Activated CD8-positive, alpha-beta T cell treated with anti-CD3 and anti-CD28 coated beads for 36 hours (primary cell): ENCODE measurements at regions not wholly inside any gene's neighbourhood (a gene's known extent, or its start where the extent isn't known, plus 50 kb on each side); places are given as distances from the start of the nearest gene placed in this dataset.
"Not testable (repeated sequence)": the region's sequence is repeated elsewhere in the genome, so short reads cannot be mapped to it uniquely, and the experiment has no call there.

Experiments used
- ATAC-seq: fragments of 200-7000 bp; cut with Tn5 transposase; one replicate; pipeline ENCODE4 v1.10.0; 2021; ENCODE audit warnings: mild to moderate bottlenecking, moderate library complexity
- CTCF ChIA-PET: fragments of 350-600 bp; sonication (Branson Sonifier 250); formaldehyde crosslinking; loops from one replicate; lab custom pipeline; 2021; ENCODE audit warnings: antibody characterized with exemption; lab: Charles Lee
- POLR2A ChIA-PET: fragments of 350-600 bp; sonication (Branson Sonifier 250); formaldehyde crosslinking; loops from one replicate; lab custom pipeline; 2021; ENCODE audit warnings: antibody characterized with exemption; lab: Charles Lee
- DNase-seq: peaks from one replicate; pipeline ENCODE4 v3.0.0-alpha.2; 2020
- H3K27ac Mint-ChIP-seq: one replicate; pipeline ENCODE4 v1.8.0; 2021; ENCODE audit warnings: mild to moderate bottlenecking, mixed read lengths
- H3K27me3 Mint-ChIP-seq: one replicate; pipeline ENCODE4 v1.8.0; 2021; ENCODE audit warnings: mixed read lengths
- H3K36me3 Mint-ChIP-seq: one replicate; pipeline ENCODE4 v1.8.0; 2021; ENCODE audit warnings: low read depth, mixed read lengths
- H3K4me1 Mint-ChIP-seq: one replicate; pipeline ENCODE4 v1.8.0; 2021; ENCODE audit warnings: low read depth, mixed read lengths
- H3K4me3 Mint-ChIP-seq: one replicate; pipeline ENCODE4 v1.8.0; 2021; ENCODE audit warnings: mild to moderate bottlenecking, moderate library complexity, mixed read lengths
- H3K9me3 Mint-ChIP-seq: one replicate; pipeline ENCODE4 v1.8.0; 2021; ENCODE audit warnings: mixed read lengths
- CTCF ChIP-seq: fragments of 200-600 bp; IDR thresholded peaks from one replicate; pipeline ENCODE4 v1.8.0; 2022; ENCODE audit warnings: antibody characterized with exemption, mild to moderate bottlenecking
- intact Hi-C: fragments of 100-400 bp; cut with micrococcal nuclease; formaldehyde crosslinking; loops from one replicate; pipeline ENCODE4 v1.10.0; 2022

DNA sequence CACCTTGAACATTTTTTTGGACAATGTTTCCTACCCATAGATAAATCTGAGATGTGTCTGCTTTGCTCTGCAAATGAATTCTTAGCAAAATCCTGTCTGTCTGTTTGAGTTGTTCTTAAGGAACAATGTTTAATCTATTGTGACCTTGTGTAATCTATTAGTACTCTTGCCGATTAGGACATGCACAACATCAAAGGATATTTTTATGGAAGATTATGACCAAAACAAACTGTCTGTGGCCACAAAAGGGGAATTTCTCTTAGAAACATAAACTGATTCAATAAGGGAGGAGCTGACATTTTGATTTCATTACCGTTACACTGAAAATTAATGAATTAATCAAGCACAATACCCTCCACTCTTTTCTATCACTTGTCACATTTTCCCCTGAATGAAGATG lies 323.0 kb upstream of the PRR16 start:
- POLR2A ChIA-PET, result no interaction called here
- CTCF ChIA-PET, result no interaction called here
- no peak overlapping the region for H3K27ac Mint-ChIP-seq
- H3K36me3 Mint-ChIP-seq, result no peaks in the 10 kb centered on the region
- H3K27me3 Mint-ChIP-seq, result no peaks in the 10 kb centered on the region
- no peak for ATAC-seq
- H3K4me1 Mint-ChIP-seq, result no peaks in the 10 kb centered on the region
- H3K9me3 Mint-ChIP-seq, result no peaks in the 10 kb centered on the region
- no peak for TF ChIP-seq CTCF
- intact Hi-C loops, result no loop called here
- DNase-seq, result no peak
- H3K4me3 Mint-ChIP-seq, result no peak overlapping the region

GRCh38 chr5:120146787-120147186 lies 317.3 kb upstream of the PRR16 start:
- Mint-ChIP-seq H3K4me3 (no peak overlapping the region), H3K27ac (no peak overlapping the region), H3K9me3 (no peaks in the 10 kb centered on the region), H3K4me1 (no peaks in the 10 kb centered on the region), H3K27me3 (no peaks in the 10 kb centered on the region), H3K36me3 (no peaks in the 10 kb centered on the region)
- no peak for TF ChIP-seq CTCF
- intact Hi-C loops, result no loop called here
- ChIA-PET CTCF (no interaction called here), POLR2A (no interaction called here)
- no peak for DNase-seq
- ATAC-seq, result no peak

DNA sequence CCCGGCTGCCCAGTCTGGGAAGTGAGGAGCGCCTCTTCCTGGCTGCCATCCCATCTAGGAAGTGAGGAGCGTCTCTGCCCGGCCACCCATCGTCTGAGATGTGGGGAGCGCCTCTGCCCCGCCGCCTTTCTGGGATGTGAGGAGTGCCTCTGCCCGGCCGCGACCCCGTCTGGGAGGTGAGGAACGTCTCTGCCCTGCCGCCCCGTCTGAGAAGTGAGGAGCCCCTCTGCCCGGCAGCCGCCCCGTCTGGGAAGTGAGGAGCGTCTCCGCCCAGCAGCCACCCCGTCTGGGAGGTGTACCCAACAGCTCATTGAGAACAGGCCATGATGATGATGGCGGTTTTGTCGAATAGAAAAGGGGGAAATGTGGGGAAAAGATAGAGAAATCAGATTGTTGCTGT lies 316.2 kb upstream of the PRR16 start:
- intact Hi-C loops, POLR2A ChIA-PET, H3K9me3 Mint-ChIP-seq, H3K4me1 Mint-ChIP-seq, H3K4me3 Mint-ChIP-seq, H3K36me3 Mint-ChIP-seq, ATAC-seq, H3K27ac Mint-ChIP-seq, CTCF ChIA-PET, DNase-seq, H3K27me3 Mint-ChIP-seq: not testable (repeated sequence)

DNA sequence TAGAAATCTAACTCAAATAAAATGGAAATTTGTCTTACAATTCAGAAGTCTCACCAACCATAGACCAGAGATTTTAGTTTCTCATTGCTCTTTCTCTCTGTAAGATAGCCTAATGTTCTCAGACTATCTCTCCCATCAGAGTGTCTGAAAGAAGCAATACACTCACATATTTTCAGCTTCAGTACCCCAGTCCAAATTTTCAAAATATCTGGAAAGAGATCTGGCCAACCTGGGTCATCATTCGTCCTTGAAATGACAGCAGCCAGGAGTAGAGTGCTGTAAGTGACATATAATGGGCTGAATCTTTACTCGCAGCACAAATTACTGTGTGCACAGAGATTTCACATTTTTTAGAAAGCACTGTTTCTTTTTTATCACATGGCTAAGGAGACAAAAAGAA lies 313.3 kb upstream of the PRR16 start:
- H3K4me3 Mint-ChIP-seq, result no peak overlapping the region
- ChIA-PET CTCF (no interaction called here), POLR2A (no interaction called here)
- H3K27me3 Mint-ChIP-seq, result no peaks in the 10 kb centered on the region
- TF ChIP-seq CTCF, result no peak
- intact Hi-C loops, result no loop called here
- H3K4me1 Mint-ChIP-seq, result no peaks in the 10 kb centered on the region
- ATAC-seq (no peak), DNase-seq (no peak)
- H3K9me3 Mint-ChIP-seq, result peaks cover under 1% of the 10 kb centered on the region
- no peak overlapping the region for H3K27ac Mint-ChIP-seq
- H3K36me3 Mint-ChIP-seq, result no peaks in the 10 kb centered on the region

DNA sequence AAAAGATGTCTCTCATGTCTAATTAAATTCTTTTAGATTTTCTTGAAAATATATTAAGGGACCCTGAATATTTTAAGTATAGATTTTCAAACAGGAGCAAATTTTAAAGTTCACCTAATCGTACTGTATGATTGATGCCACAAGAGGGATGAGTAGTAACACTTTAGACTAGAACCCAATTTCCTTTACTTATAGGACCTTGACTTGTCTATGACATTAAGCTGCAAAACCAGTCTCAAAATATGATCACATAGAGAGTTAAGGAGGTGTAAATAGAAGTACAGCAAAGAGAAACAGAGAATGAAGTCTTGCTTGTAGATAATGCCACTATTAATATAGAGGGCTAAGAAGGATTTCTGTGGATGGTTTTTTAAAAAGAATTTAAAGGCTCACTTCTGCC lies 312.9 kb upstream of the PRR16 start:
- ChIA-PET CTCF (no interaction called here), POLR2A (no interaction called here)
- H3K27ac Mint-ChIP-seq, result no peak overlapping the region
- no peaks in the 10 kb centered on the region for H3K36me3 Mint-ChIP-seq
- H3K4me1 Mint-ChIP-seq, result no peaks in the 10 kb centered on the region
- no peaks in the 10 kb centered on the region for H3K27me3 Mint-ChIP-seq
- H3K9me3 Mint-ChIP-seq, result peaks cover 3% of the 10 kb centered on the region
- ATAC-seq, result no peak
- no peak for TF ChIP-seq CTCF
- H3K4me3 Mint-ChIP-seq, result no peak overlapping the region
- no peak for DNase-seq
- intact Hi-C loops, result no loop called here

GRCh38 chr5:120151825-120152224 lies 312.3 kb upstream of the PRR16 start:
- Mint-ChIP-seq H3K27ac (no peak overlapping the region), H3K36me3 (no peaks in the 10 kb centered on the region), H3K4me3 (no peak overlapping the region), H3K9me3 (peaks cover 3% of the 10 kb centered on the region), H3K4me1 (no peaks in the 10 kb centered on the region), H3K27me3 (no peaks in the 10 kb centered on the region)
- no peak for TF ChIP-seq CTCF
- CTCF ChIA-PET, result no interaction called here
- DNase-seq (no peak), ATAC-seq (no peak)
- intact Hi-C loops, result no loop called here
- POLR2A ChIA-PET, result no interaction called here
